RCC 7860 (cell line): ENCODE measurements at regions not wholly inside any gene's neighbourhood (a gene's known extent, or its start where the extent isn't known, plus 50 kb on each side); places are given as distances from the start of the nearest gene placed in this dataset.
"Not testable (repeated sequence)": the region's sequence is repeated elsewhere in the genome, so short reads cannot be mapped to it uniquely, and the experiment has no call there.

Experiments
- DNase-seq: peaks from one replicate; pipeline ENCODE4 v3.0.0-alpha.2; 2015; ENCODE audit warnings: low spot score
- FAIRE-seq: peaks from 2 replicates; lab custom pipeline; 2012; peaks lifted over from hg19 to GRCh38; lab: Jason Lieb, UNC

- DNase-seq = no peak
- no peak for FAIRE-seq
These were observed 733.7 kb upstream of the FRG1 start for GRCh38 chr4:189206953-189207352.

- DNase-seq (no peak), FAIRE-seq (no peak)
These were observed 732.8 kb upstream of the FRG1 start for GRCh38 chr4:189207872-189208271.

GRCh38 chr4:189215574-189215973 lies 725.1 kb upstream of the FRG1 start:
- FAIRE-seq = no peak
- DNase-seq = no peak

- FAIRE-seq (no peak), DNase-seq (no peak)
These were observed 719.0 kb upstream of the FRG1 start for GRCh38 chr4:189221691-189222090.

DNA sequence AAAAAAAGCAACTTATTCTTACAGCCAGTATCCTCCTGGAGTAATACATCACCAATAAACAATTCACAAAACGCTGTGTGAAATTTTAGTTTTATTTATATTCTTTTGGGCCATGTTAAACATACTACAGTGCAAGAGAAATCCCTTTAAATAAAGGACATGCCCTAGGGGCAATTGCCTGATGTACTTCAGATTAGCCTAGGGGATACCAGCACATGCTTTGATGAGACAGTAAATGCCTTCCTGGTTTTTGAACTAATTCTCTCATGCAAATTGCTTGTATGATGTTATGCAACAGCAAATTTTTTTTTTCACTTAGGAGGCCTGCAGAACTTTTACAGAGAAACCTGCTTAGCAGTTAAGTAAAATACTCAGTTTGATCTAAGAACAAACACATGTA lies 711.9 kb upstream of the FRG1 start:
- FAIRE-seq (no peak), DNase-seq (no peak)

DNA sequence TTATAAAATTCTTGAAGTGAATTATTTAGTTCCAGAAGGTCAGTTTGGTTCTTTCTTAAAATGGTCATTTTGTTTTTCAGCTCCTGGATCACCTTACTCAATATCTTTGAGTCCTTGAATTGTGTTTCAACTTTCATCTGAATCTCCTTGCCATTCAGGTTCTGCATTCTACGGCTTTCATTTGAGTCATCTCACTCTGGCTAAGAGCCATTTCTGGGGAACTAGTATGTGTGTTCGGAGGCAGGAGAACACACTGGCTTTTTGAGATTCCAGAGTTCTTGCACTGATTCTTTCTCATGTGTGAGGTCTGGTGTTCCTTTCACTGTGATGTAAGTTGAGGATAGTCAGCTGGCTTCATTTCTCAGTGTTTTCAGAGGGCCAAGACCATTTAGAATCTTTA lies 708.4 kb upstream of the FRG1 start:
- FAIRE-seq (no peak), DNase-seq (no peak)

- not testable (repeated sequence) for FAIRE-seq, DNase-seq
These were observed 706.9 kb upstream of the FRG1 start for GRCh38 chr4:189233754-189234153.

DNA sequence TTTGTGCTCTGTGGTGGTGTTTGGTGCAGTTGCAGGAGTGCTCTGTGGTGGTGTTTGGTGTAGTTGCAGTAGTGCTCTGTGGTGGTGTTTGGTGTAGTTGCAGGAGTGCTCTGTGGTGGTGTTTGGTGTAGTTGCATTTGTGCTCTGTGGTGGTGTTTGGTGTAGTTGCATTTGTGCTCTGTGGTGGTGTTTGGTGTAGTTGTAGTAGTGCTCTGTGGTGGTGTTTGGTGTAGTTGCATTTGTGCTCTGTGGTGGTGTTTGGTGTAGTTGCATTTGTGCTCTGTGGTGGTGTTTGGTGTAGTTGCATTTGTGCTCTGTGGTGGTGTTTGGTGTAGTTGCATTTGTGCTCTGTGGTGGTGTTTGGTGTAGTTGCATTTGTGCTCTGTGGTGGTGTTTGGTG lies 705.7 kb upstream of the FRG1 start:
- DNase-seq, FAIRE-seq: not testable (repeated sequence)

DNA sequence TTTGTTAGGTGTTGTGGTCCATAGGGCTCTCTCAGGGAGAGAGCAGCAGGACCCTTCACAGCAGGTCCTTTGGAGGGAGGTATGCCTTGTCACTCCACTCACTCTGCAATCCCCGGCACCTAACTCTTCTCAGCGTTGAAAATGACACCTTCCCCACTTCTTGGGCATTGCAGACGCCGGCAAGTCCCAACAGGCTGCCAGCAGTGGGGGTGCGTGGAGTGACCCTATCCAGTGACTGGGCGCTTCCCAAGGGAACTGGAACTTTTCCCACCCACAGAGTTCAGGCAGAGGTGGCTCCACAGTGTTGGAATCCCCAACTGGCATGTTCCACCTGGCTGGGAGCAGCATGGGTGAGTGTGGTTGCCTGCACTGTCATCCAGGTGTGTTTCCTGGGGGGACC lies 705.1 kb upstream of the FRG1 start:
- DNase-seq (no peak), FAIRE-seq (no peak)

GRCh38 chr4:189236321-189236720 lies 704.4 kb upstream of the FRG1 start:
- not testable (repeated sequence) for DNase-seq, FAIRE-seq

DNA sequence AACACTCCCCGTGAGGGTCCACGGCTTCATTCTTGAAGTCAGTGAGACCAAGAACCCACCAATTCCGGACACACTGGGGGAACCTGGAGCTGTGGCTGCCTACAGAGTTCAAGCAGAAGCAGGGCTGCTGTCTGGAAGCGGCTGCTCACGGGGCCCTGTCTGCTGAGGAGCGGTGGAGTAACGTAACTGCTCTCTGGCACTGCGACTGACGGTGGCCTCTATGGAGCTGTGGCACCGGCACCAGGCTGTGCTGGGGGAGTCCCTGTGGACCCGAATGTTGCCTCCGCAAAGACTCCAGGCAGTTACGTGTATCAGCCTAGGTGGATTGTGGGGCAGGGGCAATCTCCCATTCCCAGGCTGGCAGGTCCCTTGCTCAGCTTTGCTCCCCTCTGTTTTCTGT lies 703.3 kb upstream of the FRG1 start:
- FAIRE-seq (no peak), DNase-seq (no peak)

GRCh38 chr4:189255636-189256035 lies 685.0 kb upstream of the FRG1 start:
- FAIRE-seq (no peak), DNase-seq (no peak)

DNA sequence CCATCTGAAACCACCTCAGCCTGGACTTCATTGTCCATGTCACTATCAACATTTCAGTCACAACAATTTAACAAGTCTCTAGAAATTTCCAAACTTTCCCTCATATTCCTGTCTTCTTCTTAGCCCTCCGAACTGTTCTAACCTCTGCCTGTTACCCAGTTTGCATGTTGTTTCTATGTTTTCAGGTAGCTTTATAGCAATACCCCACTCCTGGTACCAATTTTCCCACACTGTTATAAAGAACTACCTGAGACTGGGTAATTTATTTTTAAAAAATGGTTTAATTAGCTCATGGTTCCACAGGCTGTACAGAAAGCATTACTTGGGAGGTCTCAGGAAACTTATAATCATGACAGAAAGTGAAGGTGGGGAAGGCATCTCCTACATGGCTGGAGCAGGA lies 679.2 kb upstream of the FRG1 start:
- DNase-seq (no peak), FAIRE-seq (no peak)

GRCh38 chr4:189265515-189265914 lies 675.2 kb upstream of the FRG1 start:
- DNase-seq (no peak), FAIRE-seq (no peak)

DNA sequence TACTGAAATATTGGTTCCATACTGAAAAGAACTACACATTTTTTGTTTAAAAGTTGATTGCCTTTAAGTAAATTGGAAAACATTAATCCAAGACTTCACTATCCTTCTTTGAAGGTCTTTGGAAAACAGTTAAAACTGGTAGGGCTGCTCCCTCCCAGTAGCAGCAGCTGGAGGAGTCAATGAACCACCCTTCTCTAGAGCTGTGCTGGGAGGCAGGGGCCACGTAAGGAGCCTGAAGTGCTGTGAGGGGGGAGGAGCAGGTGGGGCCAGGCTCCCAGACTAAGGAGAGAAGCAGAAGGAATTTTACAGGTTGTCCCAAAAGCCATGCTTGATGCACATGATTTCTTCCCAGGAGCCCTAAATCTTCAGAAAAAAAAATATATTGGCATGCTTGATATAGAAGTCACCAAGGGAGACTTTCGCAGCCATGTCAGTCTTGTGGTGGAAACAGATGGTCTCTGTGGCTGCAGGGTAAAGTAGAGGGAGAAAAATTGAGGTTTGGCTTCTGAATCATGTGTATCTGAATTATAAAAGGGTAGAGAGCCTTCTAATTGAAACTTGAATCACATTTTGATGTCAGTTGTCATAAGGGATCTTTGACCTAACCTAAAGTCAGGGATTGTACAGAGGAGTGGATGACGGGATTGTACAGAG lies 673.2 kb upstream of the FRG1 start:
- DNase-seq (no peak), FAIRE-seq (no peak)

DNA sequence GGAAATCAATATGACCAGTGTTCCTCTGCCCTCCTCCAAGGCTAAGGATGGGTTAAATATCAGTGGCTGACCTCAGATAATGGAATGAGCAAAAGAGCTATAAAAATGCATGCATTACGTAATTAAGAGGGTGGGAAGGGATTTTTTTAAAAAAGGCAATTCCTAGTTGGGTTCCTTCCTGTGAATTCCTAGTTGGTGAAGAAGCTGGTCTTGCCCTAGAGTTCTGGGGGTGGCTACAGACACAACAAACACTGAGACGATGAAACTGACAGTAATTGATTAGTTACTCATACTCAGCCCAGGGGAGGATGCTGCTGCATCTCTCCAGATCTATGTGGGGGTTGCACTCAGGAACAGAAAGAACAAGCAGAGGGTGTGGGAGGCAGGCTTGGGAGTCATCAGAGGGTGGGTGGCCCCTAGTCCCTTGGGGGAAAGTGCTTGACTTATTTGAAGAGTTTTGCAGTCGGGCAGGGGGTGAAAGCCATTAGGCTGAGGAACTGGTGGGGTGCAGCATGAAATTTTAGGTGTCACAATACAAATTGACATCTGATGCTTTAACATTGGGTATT lies 662.0 kb upstream of the FRG1 start:
- DNase-seq = no peak
- no peak for FAIRE-seq

DNA sequence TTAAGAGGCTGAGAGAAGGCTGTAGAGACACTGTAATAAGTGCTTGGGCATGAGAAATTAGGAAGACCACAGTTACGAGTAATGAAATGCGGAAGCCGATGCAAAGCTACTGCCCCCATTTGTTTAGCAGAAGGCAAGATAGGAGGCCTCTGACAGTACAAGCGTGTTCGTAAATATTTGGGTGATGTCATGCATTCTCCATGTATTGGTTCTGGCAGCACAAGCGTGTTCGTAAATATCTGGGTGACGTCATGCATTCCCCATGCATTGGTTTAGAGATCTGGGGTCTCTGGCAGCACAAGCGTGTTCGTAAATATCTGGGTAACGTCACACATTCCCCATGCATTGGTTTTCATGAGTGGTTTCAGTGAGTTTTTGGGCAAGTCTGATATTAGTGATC lies 661.5 kb upstream of the FRG1 start:
- DNase-seq = no peak
- FAIRE-seq = no peak

GRCh38 chr4:189285377-189285776 lies 655.3 kb upstream of the FRG1 start:
- FAIRE-seq (no peak), DNase-seq (no peak)

- DNase-seq (no peak), FAIRE-seq (no peak)
These were observed 648.7 kb upstream of the FRG1 start for GRCh38 chr4:189291939-189292338.

DNA sequence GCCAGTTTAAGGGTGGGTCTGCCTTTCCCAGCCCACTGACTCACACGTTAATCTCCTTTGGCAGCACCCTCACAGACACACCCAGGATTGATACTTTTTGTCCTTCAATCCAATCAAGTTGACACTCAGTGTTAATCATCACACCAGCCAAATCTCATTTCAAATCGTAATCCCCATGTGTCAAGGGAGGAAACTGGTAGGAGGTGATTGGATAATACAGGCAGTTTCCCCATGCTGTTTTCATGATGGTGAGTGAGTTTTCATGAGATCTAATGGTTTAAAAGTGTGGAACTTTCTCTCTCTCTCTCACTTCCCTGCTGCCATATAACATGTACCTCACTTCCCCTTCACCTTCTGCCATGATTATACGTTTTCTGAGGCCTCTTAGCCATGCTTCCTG lies 647.2 kb upstream of the FRG1 start:
- FAIRE-seq = no peak
- no peak for DNase-seq

GRCh38 chr4:189294574-189294973 lies 646.1 kb upstream of the FRG1 start:
- FAIRE-seq = no peak
- DNase-seq = no peak

- DNase-seq = no peak
- no peak for FAIRE-seq
These were observed 641.0 kb upstream of the FRG1 start for GRCh38 chr4:189299706-189300105.

DNA sequence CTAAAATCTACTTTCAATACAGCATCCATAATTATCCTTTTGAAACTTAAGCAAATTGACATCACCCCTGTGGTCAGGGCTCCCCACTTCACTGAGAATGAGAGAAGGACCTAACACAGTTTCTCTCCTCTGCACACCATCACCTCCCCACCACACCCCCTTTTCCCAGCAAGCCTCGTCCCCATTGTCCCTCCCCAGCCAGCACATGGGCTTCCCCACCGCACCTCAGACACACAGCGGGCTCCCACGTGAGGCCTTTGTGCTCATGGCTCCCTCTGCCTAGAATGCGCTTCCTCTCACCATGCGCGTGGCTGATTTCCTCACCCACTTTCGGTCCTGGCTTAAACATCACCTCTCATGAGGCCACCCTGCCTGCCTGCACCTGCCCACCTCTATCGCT lies 639.0 kb upstream of the FRG1 start:
- no peak for FAIRE-seq
- DNase-seq = no peak
